C4-2B (cell line): ENCODE measurements at regions not wholly inside any gene's neighbourhood (a gene's known extent, or its start where the extent isn't known, plus 50 kb on each side); places are given as distances from the start of the nearest gene placed in this dataset.

Experiments used
- CTCF ChIP-seq: fragments of 450-650 bp; conservative IDR thresholded peaks from 2 replicates; pipeline ENCODE4 v1.5.1; 2017; ENCODE audit warnings: mild to moderate bottlenecking
- ZFX ChIP-seq: fragments of 450-650 bp; IDR thresholded peaks from 2 replicates; pipeline ENCODE4 v1.6.1; 2017

- TF ChIP-seq CTCF (no peak), ZFX (no peak)
Measured at GRCh38 chr17:65413390-65413789, 148.1 kb downstream of the AXIN2 start.
